AG09309 (cell line): ENCODE measurements at regions not wholly inside any gene's neighbourhood (a gene's known extent, or its start where the extent isn't known, plus 50 kb on each side); places are given as distances from the start of the nearest gene placed in this dataset.
"Not testable (repeated sequence)": the region's sequence is repeated elsewhere in the genome, so short reads cannot be mapped to it uniquely, and the experiment has no call there.

Source experiments
- DNase-seq: peaks from one replicate; pipeline ENCODE4 v3.0.0-alpha.2; 2010; ENCODE audit warnings: low read depth
- H3K4me3 ChIP-seq: 2 replicates; pipeline ENCODE4 v1.5.1; 2011; ENCODE audit warnings: mild to moderate bottlenecking, low read depth, low read length, moderate library complexity; ENCODE audit not compliant: control insufficient read depth
- CTCF ChIP-seq: IDR thresholded peaks from 2 replicates; pipeline ENCODE4 v1.5.1; 2011; ENCODE audit warnings: mild to moderate bottlenecking, low read depth, low read length, inconsistent platforms; ENCODE audit not compliant: insufficient read depth, control insufficient read depth; ENCODE audit errors: missing control alignments

- H3K4me3 ChIP-seq: no peak overlapping the region
- DNase-seq: no peak
- TF ChIP-seq CTCF: no peak
Observed at GRCh38 chr11:38547462-38547861, 1949.4 kb upstream of the RAG2 start.

DNA sequence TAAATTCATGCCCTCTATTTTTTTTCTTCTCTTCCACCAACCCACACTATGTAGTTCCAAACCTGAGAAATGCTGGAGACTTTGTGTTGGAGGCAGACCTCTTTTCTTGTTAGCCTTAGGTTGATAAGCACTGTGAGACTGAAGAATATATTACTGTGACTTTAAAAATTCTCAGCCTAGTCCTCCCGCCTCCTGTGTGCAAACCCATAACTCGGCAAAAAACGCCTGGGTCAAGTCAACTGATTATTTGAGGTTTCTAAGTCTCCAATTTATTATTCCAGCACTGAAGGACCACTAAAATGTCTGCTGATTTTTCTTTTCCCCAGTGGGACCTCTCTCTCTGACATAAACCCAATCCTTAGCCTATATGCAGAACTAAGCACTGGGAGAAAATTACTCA lies 1946.0 kb upstream of the RAG2 start:
- H3K4me3 ChIP-seq: no peak overlapping the region
- DNase-seq: no peak
- no peak for TF ChIP-seq CTCF

- DNase-seq: peak; percentile 1
- no peak for TF ChIP-seq CTCF
- H3K4me3 ChIP-seq: no peak overlapping the region
Observed at GRCh38 chr11:38543311-38543710, 1945.3 kb upstream of the RAG2 start.

DNA sequence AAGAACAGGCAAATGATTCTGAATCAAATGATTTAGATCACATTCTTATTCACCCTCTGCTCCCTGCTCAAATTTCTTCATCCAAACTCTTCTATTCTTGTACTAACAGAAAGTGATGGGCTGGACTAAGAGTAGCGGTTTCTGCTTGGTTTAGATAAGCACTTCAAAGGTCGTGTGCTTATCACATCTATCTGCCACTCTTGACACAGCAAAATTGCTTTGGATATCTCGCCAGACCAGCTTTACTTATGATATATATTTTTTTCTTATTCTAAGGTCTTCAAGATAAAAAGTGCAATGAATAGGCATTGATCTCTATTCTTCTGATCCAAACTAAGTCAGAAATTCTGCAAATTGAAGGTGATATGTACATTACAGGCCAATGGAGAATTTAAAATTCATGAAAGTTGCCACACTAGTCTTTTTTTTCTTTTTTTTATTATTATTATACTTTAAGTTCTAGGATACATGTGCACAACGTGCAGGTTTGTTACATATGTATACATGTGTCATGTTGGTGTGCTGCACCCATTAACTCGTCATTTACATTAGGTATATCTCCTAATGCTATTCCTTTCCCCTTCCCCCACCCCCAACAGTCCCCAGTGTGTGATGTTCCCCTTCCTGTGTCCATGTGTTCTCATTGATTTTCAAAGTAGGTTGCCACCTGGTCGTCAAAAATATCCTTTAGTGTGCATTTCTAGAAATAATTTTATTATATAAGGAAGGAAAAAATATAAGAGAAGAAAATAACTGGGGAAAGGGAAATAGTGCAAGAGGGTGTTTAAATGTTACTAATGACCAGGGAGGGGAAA lies 1941.0 kb upstream of the RAG2 start:
- no peak for TF ChIP-seq CTCF
- DNase-seq: no peak

DNA sequence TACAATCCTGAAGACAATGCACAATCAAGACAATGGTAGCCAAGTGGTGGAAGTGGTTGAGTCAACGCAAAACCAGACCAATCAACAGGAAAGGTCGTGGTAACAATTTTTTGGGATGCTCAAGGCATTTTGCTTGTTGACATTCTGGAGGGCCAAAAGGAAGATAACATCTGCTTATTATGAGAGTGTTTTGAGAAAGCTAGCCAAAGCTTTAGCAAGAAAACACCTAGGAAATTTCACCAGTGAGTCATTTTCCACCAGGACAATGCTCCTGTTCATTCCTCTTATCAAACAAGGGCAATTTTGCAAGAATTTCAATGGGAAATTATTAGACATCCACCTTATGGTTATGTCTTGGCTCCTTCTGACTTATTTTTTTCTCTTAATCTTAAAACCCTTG lies 1932.2 kb upstream of the RAG2 start:
- no peak for TF ChIP-seq CTCF
- no peak for DNase-seq

More for the DNA sequence above, 1941.0 kb upstream of the RAG2 start:
- no peak overlapping the region for H3K4me3 ChIP-seq

DNA sequence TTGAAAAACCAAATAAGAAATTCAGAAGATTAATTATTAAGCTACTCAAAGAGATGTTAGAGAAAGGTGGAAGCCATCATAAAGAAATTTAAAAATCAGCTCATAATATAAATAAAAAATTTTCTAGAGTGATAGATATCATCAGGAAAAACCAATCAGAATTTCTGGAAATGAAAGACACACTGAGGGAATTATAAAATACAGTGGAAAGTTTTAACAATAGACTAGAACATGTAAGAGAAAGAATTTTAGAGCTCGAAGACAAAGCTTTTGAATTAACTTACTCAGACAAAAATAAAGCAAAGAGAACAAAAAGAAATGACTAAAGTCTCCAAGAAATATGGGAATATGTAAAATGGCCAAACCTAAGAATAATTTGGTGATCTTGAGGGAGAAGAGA lies 1926.9 kb upstream of the RAG2 start:
- TF ChIP-seq CTCF: no peak
- H3K4me3 ChIP-seq: no peak overlapping the region
- no peak for DNase-seq

More for the DNA sequence above, 1932.2 kb upstream of the RAG2 start:
- H3K4me3 ChIP-seq: no peak overlapping the region

GRCh38 chr11:38517991-38518390 lies 1920.0 kb upstream of the RAG2 start:
- DNase-seq: no peak
- TF ChIP-seq CTCF: no peak
- no peak overlapping the region for H3K4me3 ChIP-seq

DNA sequence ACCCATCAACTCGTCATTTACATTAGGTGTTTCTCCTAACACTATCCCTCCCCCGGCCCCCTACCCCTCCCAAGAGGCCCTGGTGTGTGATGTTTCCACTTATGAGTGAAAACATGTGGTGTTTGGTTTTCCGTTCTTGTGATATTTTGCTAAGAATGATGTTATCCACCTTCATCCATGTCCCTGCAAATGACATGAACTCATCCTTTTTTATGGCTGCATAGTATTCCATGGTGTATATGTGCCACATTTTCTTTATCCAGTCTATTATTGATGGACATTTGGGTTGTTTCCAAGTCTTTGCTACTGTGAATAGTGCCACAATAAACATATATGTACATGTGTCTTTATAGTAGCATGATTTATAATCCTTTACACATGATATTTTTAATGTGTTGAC lies 1914.8 kb upstream of the RAG2 start:
- not testable (repeated sequence) for DNase-seq, H3K4me3 ChIP-seq
